GM12878 (cell line): ENCODE measurements at regions not wholly inside any gene's neighbourhood (a gene's known extent, or its start where the extent isn't known, plus 50 kb on each side); places are given as distances from the start of the nearest gene placed in this dataset.

Experiments
- ATAC-seq: fragments of 200-7000 bp; cut with Tn5 transposase; 3 replicates; pipeline ENCODE4 v1.9.1; 2020; ENCODE audit warnings: mild to moderate bottlenecking, moderate library complexity
- BruUV-seq: library from RNA; stranded (reverse); fragments of 400-500 nt; replicated peaks from 2 replicates; lab custom pipeline; 2021; lab: Mats Ljungman, UMichigan
- CTCF ChIA-PET: fragments of 300-600 bp; sonication (Branson Sonifier 250); formaldehyde crosslinking; extraction: SDS; loops from one replicate; lab custom pipeline; 2021; ENCODE audit warnings: inconsistent platforms; lab: Yijun Ruan, JAX
- POLR2A ChIA-PET: fragments of 350-600 bp; formaldehyde crosslinking; extraction: SDS; loops from one replicate; lab custom pipeline; 2021; ENCODE audit warnings: inconsistent platforms; lab: Charles Lee
- RAD21 ChIA-PET: fragments of 300-600 bp; sonication (Branson Sonifier 250); formaldehyde crosslinking; loops from one replicate; lab custom pipeline; 2023; ENCODE audit warnings: antibody characterized with exemption; ENCODE audit not compliant: unreplicated experiment; lab: Charles Lee
- SMC1A ChIA-PET: fragments of 300-600 bp; sonication (Branson Sonifier 250); formaldehyde crosslinking; loops from one replicate; lab custom pipeline; 2023; ENCODE audit not compliant: unreplicated experiment, uncharacterized antibody; lab: Charles Lee
- DNase-seq: peaks from one replicate; pipeline ENCODE4 v3.0.0-alpha.2; 2011; ENCODE audit warnings: low read depth, low spot score
- FAIRE-seq: peaks from 3 replicates; lab custom pipeline; 2011; peaks lifted over from hg19 to GRCh38; lab: Jason Lieb, UNC
- H2AFZ ChIP-seq: 2 replicates; pipeline ENCODE4 v1.6.0; 2011; ENCODE audit warnings: low read depth, low read length, control low read depth; ENCODE audit not compliant: control insufficient read depth
- H3K27ac ChIP-seq: 2 replicates; pipeline ENCODE4 v1.5.1; 2011; ENCODE audit warnings: control low read depth; ENCODE audit not compliant: control insufficient read depth, insufficient read depth
- H3K27me3 ChIP-seq, 2 experiments: replicated peaks in 1 of 2; 2 replicates each; pipeline versions ENCODE4 v1.6.0 to v1.6.1; 2011; ENCODE audit warnings: low read length in 1 of 2; ENCODE audit not compliant: control insufficient read depth in 2 of 2, insufficient read depth in 2 of 2
- H3K36me3 ChIP-seq, 2 experiments: 2 replicates each; pipeline ENCODE4 v1.5.1; 2011; ENCODE audit warnings: low read length in 1 of 2; ENCODE audit not compliant: control insufficient read depth in 2 of 2, insufficient read depth in 2 of 2
- H3K4me1 ChIP-seq: 2 replicates; pipeline ENCODE4 v1.6.1; 2011; ENCODE audit warnings: mild to moderate bottlenecking, low read length, moderate library complexity, mixed read lengths; ENCODE audit not compliant: control insufficient read depth, insufficient read depth
- H3K4me2 ChIP-seq: 2 replicates; pipeline ENCODE4 v1.6.0; 2011; ENCODE audit warnings: control low read depth; ENCODE audit not compliant: control insufficient read depth, insufficient read depth
- H3K4me3 ChIP-seq: fragments of 200-600 bp; sonication (generic); 2 replicates; pipeline ENCODE4 v1.5.1; 2016
- H3K79me2 ChIP-seq: 2 replicates; pipeline ENCODE4 v1.6.0; 2011; ENCODE audit warnings: low read length; ENCODE audit not compliant: control insufficient read depth, insufficient read depth
- H3K9ac ChIP-seq: 2 replicates; pipeline ENCODE4 v1.8.0; 2011; ENCODE audit warnings: low read length, control low read depth, mixed read lengths; ENCODE audit not compliant: control insufficient read depth, insufficient read depth
- H3K9me3 ChIP-seq: replicated peaks from 3 replicates; pipeline ENCODE4 v1.5.1; 2011; ENCODE audit warnings: mild to moderate bottlenecking, low read length; ENCODE audit not compliant: control insufficient read depth, insufficient read depth
- H4K20me1 ChIP-seq: 2 replicates; pipeline ENCODE4 v1.6.0; 2011; ENCODE audit not compliant: control insufficient read depth, insufficient read depth
- CBFB ChIP-seq: IDR thresholded peaks from 2 replicates; pipeline ENCODE4 v1.6.1; 2016; ENCODE audit warnings: antibody characterized with exemption, low read depth
- MTA2 ChIP-seq: fragments of 450-650 bp; IDR thresholded peaks from 2 replicates; pipeline ENCODE4 v1.6.1; 2016; ENCODE audit warnings: low read depth, mild to moderate bottlenecking, moderate library complexity
- MYC ChIP-seq: IDR thresholded peaks from 2 replicates; pipeline ENCODE4 v1.6.1; 2011; ENCODE audit warnings: mild to moderate bottlenecking, low read length, moderate library complexity, inconsistent platforms; ENCODE audit not compliant: insufficient read depth, insufficient replicate concordance, insufficient read length, severe bottlenecking
- PAX5 ChIP-seq: IDR thresholded peaks from 2 replicates; pipeline ENCODE4 v1.6.1; 2011; ENCODE audit warnings: low read depth, low read length, borderline replicate concordance
- SREBF1 ChIP-seq: IDR thresholded peaks from 2 replicates; pipeline ENCODE4 v1.6.1; 2012; ENCODE audit warnings: mild to moderate bottlenecking, low read length
- TCF7 ChIP-seq: IDR thresholded peaks from 2 replicates; pipeline ENCODE4 v1.6.1; 2014; ENCODE audit warnings: antibody characterized with exemption, borderline replicate concordance
- ZBED1 ChIP-seq: IDR thresholded peaks from 2 replicates; pipeline ENCODE4 v1.6.1; 2016; ENCODE audit warnings: borderline replicate concordance
- WGBS: methylation state at CpG from one replicate; pipeline ENCODE4 v1.1.6; 2016; ENCODE audit warnings: low lambda C conversion rate; ENCODE audit not compliant: insufficient replicate concordance, insufficient coverage; ENCODE audit errors: missing lambda C conversion rate; 5-methylcytosine and 5-hydroxymethylcytosine counted together
- in situ Hi-C: fragments of 300-500 bp; cut with MboI; formaldehyde crosslinking; loops from 9 replicates; pipeline ENCODE4 v1.14.3; 2018; ENCODE audit warnings: mixed read lengths
- intact Hi-C: fragments of 100-400 bp; cut with micrococcal nuclease; formaldehyde crosslinking; loops from one replicate; pipeline ENCODE4 v1.14.2; 2022; ENCODE audit not compliant: unreplicated experiment
- TF ChIP-seq, protein P1 (sequence below): IDR thresholded peaks from 2 replicates; pipeline ENCODE4 v1.6.1; 2012; ENCODE audit warnings: low read depth, low read length, improper control_type of control experiment
- TF ChIP-seq, protein P2 (sequence below): IDR thresholded peaks from 2 replicates; pipeline ENCODE4 v1.6.1; 2011; ENCODE audit warnings: borderline replicate concordance, low read depth, mild to moderate bottlenecking, moderate library complexity, low read length; ENCODE audit not compliant: insufficient read depth, poor library complexity, severe bottlenecking
- TF ChIP-seq, protein P3 (sequence below): fragments of 450-650 bp; IDR thresholded peaks from 2 replicates; pipeline ENCODE4 v1.6.1; 2017; ENCODE audit warnings: mild to moderate bottlenecking
- TF ChIP-seq, protein P4 (sequence below): fragments of 450-650 bp; formaldehyde crosslinking; IDR thresholded peaks from 2 replicates; pipeline ENCODE4 v1.4.0; 2020; ENCODE audit warnings: mild to moderate bottlenecking, moderate library complexity

DNA sequence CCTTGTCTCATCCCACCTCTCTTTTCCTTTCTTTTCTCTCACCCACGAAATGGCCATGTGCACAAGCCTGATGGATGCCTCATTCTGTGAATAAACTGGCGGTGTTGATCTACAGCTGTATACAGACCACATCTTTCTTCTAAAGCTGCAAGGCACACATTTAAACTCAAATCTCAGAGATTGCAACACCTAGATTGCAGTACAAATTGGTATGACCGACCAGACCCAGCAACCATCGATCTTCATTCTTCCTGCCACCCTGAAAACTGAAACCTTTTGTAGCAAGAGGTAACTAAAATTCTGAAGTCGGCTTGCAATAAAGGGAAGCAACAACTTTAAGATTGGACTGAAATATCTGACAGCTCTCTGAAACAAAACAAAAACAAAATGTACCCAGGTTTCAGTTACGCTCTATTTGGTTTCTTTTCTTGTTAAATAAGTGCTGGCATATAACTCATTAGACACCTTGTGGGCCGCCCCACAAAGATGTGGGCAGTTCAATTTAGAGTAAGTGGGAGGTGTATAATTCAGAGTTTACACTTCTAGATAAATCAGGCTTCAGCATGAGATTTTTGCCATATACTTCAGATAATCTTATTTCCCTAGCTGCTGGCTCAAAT is 390.0 kb upstream of the NOVA1 start:
- ChIA-PET RAD21 (no interaction called here), CTCF (no interaction called here), SMC1A (no interaction called here), POLR2A (no interaction called here)
- Histone ChIP-seq H3K4me1 (no peaks in the 10 kb centered on the region), H3K9me3 (no peaks in the 10 kb centered on the region), H4K20me1 (no peaks in the 10 kb centered on the region), H3K4me2 (no peak overlapping the region), H3K27me3 (no peaks in the 10 kb centered on the region), H3K79me2 (no peaks in the 10 kb centered on the region), H3K36me3 (no peaks in the 10 kb centered on the region), H3K9ac (no peak overlapping the region), H2AFZ (no peak overlapping the region), H3K27ac (no peak overlapping the region), H3K4me3 (no peak overlapping the region)
- intact Hi-C loops (no loop called here), in situ Hi-C loops (no loop called here)
- no peak for DNase-seq
- no peak for FAIRE-seq
- ATAC-seq: no peak
- TF ChIP-seq MYC (no peak), TCF7 (no peak), ZBED1 (no peak), SREBF1 (no peak)
- TF ChIP-seq, protein P1, sequence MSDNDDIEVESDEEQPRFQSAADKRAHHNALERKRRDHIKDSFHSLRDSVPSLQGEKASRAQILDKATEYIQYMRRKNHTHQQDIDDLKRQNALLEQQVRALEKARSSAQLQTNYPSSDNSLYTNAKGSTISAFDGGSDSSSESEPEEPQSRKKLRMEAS: no peak
- TF ChIP-seq, protein P2, sequence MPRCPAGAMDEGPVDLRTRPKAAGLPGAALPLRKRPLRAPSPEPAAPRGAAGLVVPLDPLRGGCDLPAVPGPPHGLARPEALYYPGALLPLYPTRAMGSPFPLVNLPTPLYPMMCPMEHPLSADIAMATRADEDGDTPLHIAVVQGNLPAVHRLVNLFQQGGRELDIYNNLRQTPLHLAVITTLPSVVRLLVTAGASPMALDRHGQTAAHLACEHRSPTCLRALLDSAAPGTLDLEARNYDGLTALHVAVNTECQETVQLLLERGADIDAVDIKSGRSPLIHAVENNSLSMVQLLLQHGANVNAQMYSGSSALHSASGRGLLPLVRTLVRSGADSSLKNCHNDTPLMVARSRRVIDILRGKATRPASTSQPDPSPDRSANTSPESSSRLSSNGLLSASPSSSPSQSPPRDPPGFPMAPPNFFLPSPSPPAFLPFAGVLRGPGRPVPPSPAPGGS: no peak
- whole genome bisulfite sequencing: 20% methylated on average over 7 of the region's 7 CpGs
- BruUV-seq: no TSS peak

DNA sequence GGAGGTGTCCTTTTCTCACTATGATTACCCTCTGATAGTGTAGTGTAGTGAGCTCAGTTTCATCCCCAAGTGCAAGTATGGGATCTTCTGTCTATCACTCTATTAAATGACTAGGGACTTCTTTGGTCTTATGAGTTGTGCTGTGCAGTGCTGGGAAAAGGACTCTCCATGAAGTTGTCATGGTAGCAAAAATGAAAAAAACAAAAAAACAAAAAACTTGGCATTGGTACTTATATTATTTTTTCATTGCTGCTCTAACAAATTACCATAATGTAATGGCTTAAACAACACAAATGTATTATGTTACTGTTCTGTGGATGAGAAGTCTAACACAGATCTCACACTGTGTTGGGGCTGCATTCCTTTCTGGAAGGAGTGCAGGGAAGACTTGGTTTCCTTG is 393.1 kb upstream of the NOVA1 start:
- no peaks in the 10 kb centered on the region for H3K79me2 ChIP-seq
- FAIRE-seq (no peak), ATAC-seq (no peak), DNase-seq (no peak)
- CTCF ChIA-PET: no interaction called here
- POLR2A ChIA-PET: no interaction called here
- no peak overlapping the region for H3K27ac ChIP-seq
- intact Hi-C loops: no loop called here
- no peaks in the 10 kb centered on the region for H3K27me3 ChIP-seq
- H2AFZ ChIP-seq: no peak overlapping the region
- no peaks in the 10 kb centered on the region for H3K36me3 ChIP-seq
- no peak overlapping the region for H3K4me3 ChIP-seq
- no peaks in the 10 kb centered on the region for H3K4me1 ChIP-seq
- in situ Hi-C loops: no loop called here
- SMC1A ChIA-PET: no interaction called here
- H3K9me3 ChIP-seq: no peaks in the 10 kb centered on the region
- H3K4me2 ChIP-seq: no peak overlapping the region
- BruUV-seq: no TSS peak
- RAD21 ChIA-PET: no interaction called here
- no peak overlapping the region for H3K9ac ChIP-seq
- H4K20me1 ChIP-seq: no peaks in the 10 kb centered on the region
- TF ChIP-seq CBFB (no peak), MTA2 (no peak), PAX5 (no peak)
- TF ChIP-seq, protein P3, sequence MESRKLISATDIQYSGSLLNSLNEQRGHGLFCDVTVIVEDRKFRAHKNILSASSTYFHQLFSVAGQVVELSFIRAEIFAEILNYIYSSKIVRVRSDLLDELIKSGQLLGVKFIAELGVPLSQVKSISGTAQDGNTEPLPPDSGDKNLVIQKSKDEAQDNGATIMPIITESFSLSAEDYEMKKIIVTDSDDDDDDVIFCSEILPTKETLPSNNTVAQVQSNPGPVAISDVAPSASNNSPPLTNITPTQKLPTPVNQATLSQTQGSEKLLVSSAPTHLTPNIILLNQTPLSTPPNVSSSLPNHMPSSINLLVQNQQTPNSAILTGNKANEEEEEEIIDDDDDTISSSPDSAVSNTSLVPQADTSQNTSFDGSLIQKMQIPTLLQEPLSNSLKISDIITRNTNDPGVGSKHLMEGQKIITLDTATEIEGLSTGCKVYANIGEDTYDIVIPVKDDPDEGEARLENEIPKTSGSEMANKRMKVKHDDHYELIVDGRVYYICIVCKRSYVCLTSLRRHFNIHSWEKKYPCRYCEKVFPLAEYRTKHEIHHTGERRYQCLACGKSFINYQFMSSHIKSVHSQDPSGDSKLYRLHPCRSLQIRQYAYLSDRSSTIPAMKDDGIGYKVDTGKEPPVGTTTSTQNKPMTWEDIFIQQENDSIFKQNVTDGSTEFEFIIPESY: no peak
- TF ChIP-seq, protein P4, sequence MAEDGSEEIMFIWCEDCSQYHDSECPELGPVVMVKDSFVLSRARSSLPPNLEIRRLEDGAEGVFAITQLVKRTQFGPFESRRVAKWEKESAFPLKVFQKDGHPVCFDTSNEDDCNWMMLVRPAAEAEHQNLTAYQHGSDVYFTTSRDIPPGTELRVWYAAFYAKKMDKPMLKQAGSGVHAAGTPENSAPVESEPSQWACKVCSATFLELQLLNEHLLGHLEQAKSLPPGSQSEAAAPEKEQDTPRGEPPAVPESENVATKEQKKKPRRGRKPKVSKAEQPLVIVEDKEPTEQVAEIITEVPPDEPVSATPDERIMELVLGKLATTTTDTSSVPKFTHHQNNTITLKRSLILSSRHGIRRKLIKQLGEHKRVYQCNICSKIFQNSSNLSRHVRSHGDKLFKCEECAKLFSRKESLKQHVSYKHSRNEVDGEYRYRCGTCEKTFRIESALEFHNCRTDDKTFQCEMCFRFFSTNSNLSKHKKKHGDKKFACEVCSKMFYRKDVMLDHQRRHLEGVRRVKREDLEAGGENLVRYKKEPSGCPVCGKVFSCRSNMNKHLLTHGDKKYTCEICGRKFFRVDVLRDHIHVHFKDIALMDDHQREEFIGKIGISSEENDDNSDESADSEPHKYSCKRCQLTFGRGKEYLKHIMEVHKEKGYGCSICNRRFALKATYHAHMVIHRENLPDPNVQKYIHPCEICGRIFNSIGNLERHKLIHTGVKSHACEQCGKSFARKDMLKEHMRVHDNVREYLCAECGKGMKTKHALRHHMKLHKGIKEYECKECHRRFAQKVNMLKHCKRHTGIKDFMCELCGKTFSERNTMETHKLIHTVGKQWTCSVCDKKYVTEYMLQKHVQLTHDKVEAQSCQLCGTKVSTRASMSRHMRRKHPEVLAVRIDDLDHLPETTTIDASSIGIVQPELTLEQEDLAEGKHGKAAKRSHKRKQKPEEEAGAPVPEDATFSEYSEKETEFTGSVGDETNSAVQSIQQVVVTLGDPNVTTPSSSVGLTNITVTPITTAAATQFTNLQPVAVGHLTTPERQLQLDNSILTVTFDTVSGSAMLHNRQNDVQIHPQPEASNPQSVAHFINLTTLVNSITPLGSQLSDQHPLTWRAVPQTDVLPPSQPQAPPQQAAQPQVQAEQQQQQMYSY (CRISPR knock-in tag): no peak
